Activated CD4-positive, alpha-beta T cell treated with anti-CD3 and anti-CD28 coated beads, Interleukin-2, amount 50 U/mL, for 48 hours (primary cell): ENCODE measurements at regions not wholly inside any gene's neighbourhood (a gene's known extent, or its start where the extent isn't known, plus 50 kb on each side); places are given as distances from the start of the nearest gene placed in this dataset.
"Not testable (repeated sequence)": the region's sequence is repeated elsewhere in the genome, so short reads cannot be mapped to it uniquely, and the experiment has no call there.

Experiments used
- DNase-seq, 2 experiments: peaks; one replicate each; pipeline ENCODE4 v3.0.0-alpha.2; 2020

- DNase-seq, result no peak
Observed at GRCh38 chr15:22263738-22264137, 183.4 kb downstream of the OR4M2 start.

- not testable (repeated sequence) for DNase-seq
Observed at GRCh38 chr15:22264272-22264671, 183.9 kb downstream of the OR4M2 start.

GRCh38 chr15:22265056-22265945 is 185.0 kb downstream of the OR4M2 start:
- no peak for DNase-seq

GRCh38 chr15:22265970-22266369 is 185.6 kb downstream of the OR4M2 start:
- no peak for DNase-seq

- no peak for DNase-seq
Observed at GRCh38 chr15:22267761-22268160, 187.4 kb downstream of the OR4M2 start.

DNA sequence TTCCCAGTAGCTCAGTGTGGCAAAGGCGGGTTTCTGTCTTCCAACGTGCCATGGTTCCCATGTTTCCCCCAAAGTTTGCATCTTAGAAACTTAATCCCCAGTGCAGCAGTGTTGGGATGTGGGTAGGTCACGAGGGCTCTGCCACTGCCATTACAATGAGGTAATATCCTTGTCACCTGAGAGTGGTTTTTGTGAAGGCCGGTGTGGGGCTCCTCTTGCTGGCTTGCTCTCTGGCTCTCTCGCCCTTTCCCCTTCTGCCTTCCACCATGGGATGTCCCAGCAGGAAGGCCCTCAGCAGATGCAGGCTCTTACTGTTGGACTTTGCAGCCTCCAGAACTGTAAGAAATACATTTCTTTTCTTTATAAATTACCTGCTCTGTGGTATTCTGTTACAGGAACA is 187.9 kb downstream of the OR4M2 start:
- not testable (repeated sequence) for DNase-seq

DNA sequence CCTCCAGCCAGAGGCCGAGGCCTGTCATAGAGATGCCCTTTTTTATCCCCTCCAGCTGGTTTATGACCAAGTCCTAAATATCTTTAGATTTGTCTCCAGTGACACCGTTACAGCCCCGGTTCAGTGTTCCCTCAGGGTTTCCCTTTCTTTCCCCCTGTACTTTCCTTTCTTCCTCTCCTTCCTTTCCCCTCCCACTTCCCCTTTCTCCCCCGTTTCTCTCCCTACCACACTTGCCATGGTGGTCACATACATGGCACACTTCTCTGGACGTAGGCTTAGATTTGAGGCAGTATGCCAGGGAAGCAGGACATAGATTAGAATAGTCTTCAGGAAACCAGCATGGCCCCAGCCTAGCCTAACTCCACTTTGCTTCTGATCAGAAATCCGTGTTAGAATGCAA is 188.3 kb downstream of the OR4M2 start:
- DNase-seq, result not testable (repeated sequence)

DNA sequence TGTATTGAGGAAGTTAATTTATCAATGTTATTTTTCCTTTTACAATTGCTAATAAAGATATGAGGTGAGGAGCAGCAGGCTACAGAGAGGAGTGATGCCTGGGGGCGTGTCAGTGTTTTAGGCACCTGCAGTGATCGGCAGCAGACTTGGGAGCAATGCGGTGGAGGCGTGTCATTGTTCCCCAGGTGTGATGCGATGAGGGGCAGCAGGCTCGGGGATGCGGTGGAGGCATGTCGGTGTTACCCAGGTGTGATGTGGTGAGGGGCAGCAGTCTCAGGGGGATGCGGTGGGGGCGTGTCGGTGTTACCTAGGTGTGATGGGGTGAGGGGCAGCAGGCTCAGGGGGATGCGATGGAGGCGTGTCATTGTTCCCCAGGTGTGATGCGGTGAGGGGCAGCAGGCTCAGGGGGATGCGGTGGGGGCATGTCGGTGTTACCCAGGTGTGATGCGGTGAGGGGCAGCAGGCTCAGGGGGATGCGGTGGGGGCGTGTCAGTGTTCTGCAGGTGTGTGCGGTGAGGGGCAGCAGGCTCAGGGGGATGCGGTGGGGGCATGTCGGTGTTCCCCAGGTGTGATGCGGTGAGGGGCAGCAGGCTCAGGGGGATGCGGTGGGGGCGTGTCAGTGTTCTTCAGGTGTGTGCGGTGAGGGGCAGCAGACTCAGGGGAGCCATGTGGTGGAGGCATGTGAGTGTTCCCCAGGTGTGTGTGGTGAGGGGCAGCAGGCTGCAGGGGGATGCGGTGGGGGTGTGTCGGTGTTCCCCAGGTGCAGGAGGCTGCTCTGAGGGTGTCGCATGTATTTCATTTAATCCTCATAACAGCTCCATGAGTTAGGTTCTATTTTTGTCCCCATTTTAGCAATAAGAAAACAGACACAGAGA is 186.2 kb upstream of the GOLGA6L22 start:
- DNase-seq, result not testable (repeated sequence)

DNA sequence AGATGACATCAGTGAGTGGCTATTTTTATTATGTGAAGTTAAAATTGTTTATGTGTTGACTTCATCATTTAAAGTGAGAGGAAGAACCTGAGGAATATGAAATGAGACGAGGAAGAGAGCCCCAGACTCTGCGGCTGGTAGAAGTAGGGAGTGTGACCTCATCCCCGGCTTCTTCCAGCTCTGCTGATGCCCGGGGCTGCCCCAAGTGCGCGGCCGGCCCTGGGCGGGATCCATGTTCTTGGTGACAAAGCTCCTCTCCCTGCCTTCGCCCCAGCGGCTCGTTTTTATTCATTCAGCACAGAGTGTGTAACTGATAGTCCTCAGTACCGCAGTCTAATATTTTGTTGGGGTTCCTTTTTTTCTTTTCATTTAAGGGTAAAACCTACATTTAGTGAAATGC is 185.5 kb upstream of the GOLGA6L22 start:
- DNase-seq, result not testable (repeated sequence)

DNA sequence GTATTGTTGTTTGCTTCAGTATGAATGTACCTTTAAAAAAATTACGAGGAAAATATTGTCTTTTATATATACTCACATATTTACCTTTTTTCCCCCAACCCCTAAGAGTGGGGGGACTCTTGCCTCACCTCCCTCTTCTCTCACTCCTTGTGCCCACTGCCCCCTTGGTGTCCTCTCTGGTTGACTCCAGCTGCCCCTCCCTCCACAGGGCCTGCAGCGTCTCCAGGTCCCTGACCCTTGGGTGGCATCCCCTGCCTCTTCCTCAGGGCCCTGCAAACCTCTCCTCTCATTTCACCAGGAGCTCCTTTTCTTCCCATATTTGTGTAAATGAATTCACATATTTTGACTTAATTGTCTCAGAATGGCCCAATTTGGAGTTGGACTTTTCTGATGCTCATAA is 184.3 kb upstream of the GOLGA6L22 start:
- DNase-seq, result not testable (repeated sequence)

DNA sequence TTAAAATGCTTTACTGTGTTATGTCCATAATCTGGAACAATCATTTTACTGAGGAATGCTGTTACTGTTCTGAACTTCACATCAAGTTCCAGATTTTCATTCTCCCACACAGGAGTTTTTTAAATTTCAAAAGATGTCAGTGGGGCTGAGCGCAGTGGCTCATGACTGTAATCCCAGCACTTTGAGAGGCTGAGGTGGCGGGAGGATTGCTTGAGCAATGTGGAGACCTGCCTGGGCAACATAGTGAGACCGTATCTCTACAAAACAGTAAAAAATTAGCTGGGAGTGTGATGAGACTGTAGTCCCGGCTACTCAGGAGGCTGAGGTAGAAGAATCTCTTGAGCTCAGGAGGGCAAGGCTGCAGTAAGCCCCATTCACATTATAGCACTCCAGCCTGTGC is 177.9 kb upstream of the GOLGA6L22 start:
- not testable (repeated sequence) for DNase-seq

- not testable (repeated sequence) for DNase-seq
Observed at GRCh38 chr15:22282794-22283533, 175.7 kb upstream of the GOLGA6L22 start.

DNA sequence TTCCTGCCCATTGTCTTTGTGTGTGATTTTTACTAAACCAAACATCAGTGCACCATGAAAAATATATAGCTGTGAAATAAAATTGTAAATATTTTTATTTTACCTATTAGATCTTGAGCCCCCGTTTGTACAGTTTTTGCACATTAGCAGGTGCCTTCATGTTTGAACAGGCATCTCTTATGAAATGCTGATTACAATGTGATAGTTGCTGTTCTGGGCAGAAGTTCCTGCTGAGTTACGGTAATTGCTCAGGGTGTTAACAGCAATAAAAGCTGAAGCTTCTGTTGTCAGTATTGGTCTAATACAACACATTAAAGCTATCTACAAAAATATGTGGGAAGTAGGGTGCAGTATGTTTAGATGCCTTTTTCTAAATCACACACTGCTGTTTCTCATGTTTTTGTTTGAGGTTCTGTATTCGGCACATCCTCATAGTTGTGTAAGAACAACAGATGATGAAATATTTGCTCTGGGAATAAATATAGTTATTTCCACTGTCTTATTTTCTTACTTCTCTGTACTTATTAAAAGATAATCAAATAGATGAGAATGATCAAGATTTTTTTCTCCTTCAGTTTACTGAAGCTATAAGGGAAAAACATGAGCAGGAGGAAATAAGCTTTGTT is 173.8 kb upstream of the GOLGA6L22 start:
- not testable (repeated sequence) for DNase-seq

DNA sequence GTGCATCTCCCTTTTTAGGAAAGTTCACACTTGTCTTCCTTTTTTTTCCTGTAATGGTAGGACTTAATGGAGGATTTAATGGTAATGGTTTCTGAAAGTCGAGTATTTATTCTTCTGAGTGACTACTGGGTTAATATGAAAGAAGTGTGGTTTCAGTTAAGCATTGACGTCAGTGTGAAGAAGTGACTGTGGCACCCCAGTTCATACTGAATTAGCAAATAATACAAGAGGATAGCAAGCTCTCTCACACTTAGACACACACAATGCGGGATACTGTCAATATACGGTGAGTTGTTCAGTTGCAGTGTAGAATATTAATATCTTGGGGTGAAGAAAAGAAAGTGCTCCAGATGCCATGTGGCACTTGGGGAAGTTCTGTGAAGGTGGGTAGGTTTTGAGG is 167.6 kb upstream of the GOLGA6L22 start:
- not testable (repeated sequence) for DNase-seq

GRCh38 chr15:22303112-22303511 is 155.6 kb upstream of the GOLGA6L22 start:
- not testable (repeated sequence) for DNase-seq
